Suprapubic skin (tissue), 4 donors: ENCODE measurements at regions not wholly inside any gene's neighbourhood (a gene's known extent, or its start where the extent isn't known, plus 50 kb on each side); places are given as distances from the start of the nearest gene placed in this dataset.

Source experiments
- DNase-seq, 2 donors: peaks; one replicate each; pipeline ENCODE4 v3.0.0-alpha.2; 2019; ENCODE audit warnings: low spot score in 2 of 2
- H3K27ac ChIP-seq: fragments of 200-600 bp; sonication (generic); one replicate; pipeline ENCODE4 v1.5.1; 2019
- H3K27me3 ChIP-seq: fragments of 200-600 bp; sonication (generic); one replicate; pipeline ENCODE4 v1.5.1; 2019
- H3K36me3 ChIP-seq: fragments of 200-600 bp; sonication (generic); one replicate; pipeline ENCODE4 v1.5.1; 2019
- H3K4me1 ChIP-seq: fragments of 200-600 bp; sonication (generic); one replicate; pipeline ENCODE4 v1.5.1; 2019
- H3K4me3 ChIP-seq: fragments of 200-600 bp; sonication (generic); one replicate; pipeline ENCODE4 v1.5.1; 2019; ENCODE audit warnings: mild to moderate bottlenecking
- H3K9me3 ChIP-seq: fragments of 200-600 bp; sonication (generic); one replicate; pipeline ENCODE4 v1.5.1; 2019
- CTCF ChIP-seq, 2 donors: fragments of 200-600 bp in 1 of 2; fragments of 450-650 bp in 1 of 2; sonication (generic) in 1 of 2; IDR thresholded peaks; one replicate each; pipeline ENCODE4 v1.5.1; 2016 to 2019; ENCODE audit warnings: antibody characterized with exemption in 2 of 2, mild to moderate bottlenecking in 1 of 2, moderate library complexity in 1 of 2
- EP300 ChIP-seq: sonication (generic); formaldehyde crosslinking; IDR thresholded peaks from one replicate; pipeline ENCODE4 v1.6.1; 2017; ENCODE audit warnings: antibody characterized with exemption
- POLR2A ChIP-seq, 2 donors: fragments of 450-650 bp; IDR thresholded peaks; one replicate each; pipeline ENCODE4 v1.6.1; 2017; ENCODE audit warnings: antibody characterized with exemption in 2 of 2, mild to moderate bottlenecking in 2 of 2, moderate library complexity in 2 of 2
- POLR2AphosphoS5 ChIP-seq, 3 donors: sonication (generic); formaldehyde crosslinking; IDR thresholded peaks; one replicate each; pipeline ENCODE4 v1.6.1; 2017; ENCODE audit warnings: antibody characterized with exemption in 3 of 3
- WGBS: methylation state at CpG from one replicate; pipeline ENCODE4 v1.1.5; 2018; 5-methylcytosine and 5-hydroxymethylcytosine counted together

GRCh38 chr1:38101037-38101785 lies 54.6 kb upstream of the POU3F1 start:
- TF ChIP-seq EP300 (no peak), POLR2A (IDR thresholded peaks at IDR 0.05) (no peak), POLR2AphosphoS5 (IDR thresholded peaks at IDR 0.05) (no peak), CTCF (IDR thresholded peaks at IDR 0.05) (no peak)
- WGBS = 51% methylated on average over 8 of the region's 8 CpGs
- no peak overlapping the region for H3K27ac ChIP-seq

GRCh38 chr1:38098101-38098847 lies 51.7 kb upstream of the POU3F1 start:
- WGBS = 84% methylated on average over 16 of the region's 18 CpGs
- no peak for DNase-seq
- H3K36me3 ChIP-seq = no peaks in the 10 kb centered on the region

More at GRCh38 chr1:38101037-38101785, 54.6 kb upstream of the POU3F1 start:
- H3K9me3 ChIP-seq = no peaks in the 10 kb centered on the region
- H3K27me3 ChIP-seq = no peaks in the 10 kb centered on the region
- H3K4me1 ChIP-seq = no peaks in the 10 kb centered on the region
- peaks cover 6% of the 10 kb centered on the region for H3K36me3 ChIP-seq
- DNase-seq = no peak
- H3K4me3 ChIP-seq = no peak overlapping the region

GRCh38 chr1:38097284-38097898 lies 50.8 kb upstream of the POU3F1 start:
- no peak for DNase-seq
- WGBS = 52% methylated on average over 19 of the region's 19 CpGs
- TF ChIP-seq POLR2A (IDR thresholded peaks at IDR 0.05) = no peak
- TF ChIP-seq CTCF (IDR thresholded peaks at IDR 0.05) = no peak
- no peak for TF ChIP-seq EP300
- TF ChIP-seq POLR2AphosphoS5 (IDR thresholded peaks at IDR 0.05) = no peak
- H3K27me3 ChIP-seq = no peaks in the 10 kb centered on the region
- no peaks in the 10 kb centered on the region for H3K36me3 ChIP-seq
- H3K4me1 ChIP-seq = no peaks in the 10 kb centered on the region
- H3K4me3 ChIP-seq = no peak overlapping the region
- H3K27ac ChIP-seq = no peak overlapping the region
- no peaks in the 10 kb centered on the region for H3K9me3 ChIP-seq

More at GRCh38 chr1:38098101-38098847, 51.7 kb upstream of the POU3F1 start:
- Histone ChIP-seq H3K27me3 (no peaks in the 10 kb centered on the region), H3K4me1 (no peaks in the 10 kb centered on the region), H3K27ac (no peak overlapping the region), H3K9me3 (no peaks in the 10 kb centered on the region), H3K4me3 (no peak overlapping the region)
- no peak for TF ChIP-seq POLR2A (IDR thresholded peaks at IDR 0.05)
- no peak for TF ChIP-seq POLR2AphosphoS5 (IDR thresholded peaks at IDR 0.05)
- TF ChIP-seq EP300 = no peak
- no peak for TF ChIP-seq CTCF (IDR thresholded peaks at IDR 0.05)
